ENCODE measurements at regions not wholly inside any gene's neighbourhood (a gene's known extent, or its start where the extent isn't known, plus 50 kb on each side); places are given as distances from the start of the nearest gene placed in this dataset.

DNA sequence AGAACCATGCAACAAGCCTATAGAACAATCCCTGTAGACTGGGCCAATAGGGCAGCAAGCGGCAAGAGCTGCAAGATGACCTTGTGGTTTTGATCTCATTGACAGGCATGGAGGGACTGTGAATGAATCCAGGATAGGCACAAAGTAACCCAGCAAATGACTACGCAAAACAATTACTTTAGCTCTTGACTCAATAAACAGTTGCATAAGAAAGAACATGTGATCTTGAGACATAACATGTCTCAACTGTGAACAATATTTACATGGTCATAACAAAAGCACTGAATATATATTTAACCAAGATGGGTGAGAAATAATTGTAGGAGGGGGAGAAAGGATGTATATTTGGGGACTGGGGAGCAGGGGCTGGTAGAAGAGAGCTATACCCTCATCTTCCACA lies 313.7 kb upstream of the CDH5 start:
- TF ChIP-seq, protein P1, sequence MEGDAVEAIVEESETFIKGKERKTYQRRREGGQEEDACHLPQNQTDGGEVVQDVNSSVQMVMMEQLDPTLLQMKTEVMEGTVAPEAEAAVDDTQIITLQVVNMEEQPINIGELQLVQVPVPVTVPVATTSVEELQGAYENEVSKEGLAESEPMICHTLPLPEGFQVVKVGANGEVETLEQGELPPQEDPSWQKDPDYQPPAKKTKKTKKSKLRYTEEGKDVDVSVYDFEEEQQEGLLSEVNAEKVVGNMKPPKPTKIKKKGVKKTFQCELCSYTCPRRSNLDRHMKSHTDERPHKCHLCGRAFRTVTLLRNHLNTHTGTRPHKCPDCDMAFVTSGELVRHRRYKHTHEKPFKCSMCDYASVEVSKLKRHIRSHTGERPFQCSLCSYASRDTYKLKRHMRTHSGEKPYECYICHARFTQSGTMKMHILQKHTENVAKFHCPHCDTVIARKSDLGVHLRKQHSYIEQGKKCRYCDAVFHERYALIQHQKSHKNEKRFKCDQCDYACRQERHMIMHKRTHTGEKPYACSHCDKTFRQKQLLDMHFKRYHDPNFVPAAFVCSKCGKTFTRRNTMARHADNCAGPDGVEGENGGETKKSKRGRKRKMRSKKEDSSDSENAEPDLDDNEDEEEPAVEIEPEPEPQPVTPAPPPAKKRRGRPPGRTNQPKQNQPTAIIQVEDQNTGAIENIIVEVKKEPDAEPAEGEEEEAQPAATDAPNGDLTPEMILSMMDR (IDR thresholded peaks at IDR 0.05; ENCODE audit: poor library complexity): no peak
- TF ChIP-seq EZH2 (IDR thresholded peaks at IDR 0.05; ENCODE audit: borderline replicate concordance): no peak
